Activated naive CD4-positive, alpha-beta T cell treated with anti-CD3 and anti-CD28 coated beads for 36 hours (primary cell): ENCODE measurements at regions not wholly inside any gene's neighbourhood (a gene's known extent, or its start where the extent isn't known, plus 50 kb on each side); places are given as distances from the start of the nearest gene placed in this dataset.

Experiments
- CTCF ChIA-PET: fragments of 350-600 bp; sonication (Branson Sonifier 250); formaldehyde crosslinking; loops from one replicate; lab custom pipeline; 2021; ENCODE audit warnings: antibody characterized with exemption; lab: Charles Lee
- DNase-seq: peaks from one replicate; pipeline ENCODE4 v3.0.0-alpha.2; 2020
- H3K27ac Mint-ChIP-seq: one replicate; pipeline ENCODE4 v1.8.0; 2021; ENCODE audit warnings: mild to moderate bottlenecking, mixed read lengths
- H3K27me3 Mint-ChIP-seq: one replicate; pipeline ENCODE4 v1.8.0; 2021; ENCODE audit warnings: low read depth, mixed read lengths
- H3K36me3 Mint-ChIP-seq: one replicate; pipeline ENCODE4 v1.8.0; 2021; ENCODE audit warnings: low read depth, mixed read lengths
- H3K4me1 Mint-ChIP-seq: one replicate; pipeline ENCODE4 v1.8.0; 2021; ENCODE audit warnings: low read depth, mixed read lengths
- H3K4me3 Mint-ChIP-seq: one replicate; pipeline ENCODE4 v1.8.0; 2021; ENCODE audit warnings: mild to moderate bottlenecking, moderate library complexity, mixed read lengths
- H3K9me3 Mint-ChIP-seq: one replicate; pipeline ENCODE4 v1.8.0; 2021; ENCODE audit warnings: mixed read lengths
- intact Hi-C: fragments of 100-400 bp; cut with micrococcal nuclease; formaldehyde crosslinking; loops from one replicate; pipeline ENCODE4 v1.15.1; 2023

- Mint-ChIP-seq H3K4me3 (no peak overlapping the region), H3K36me3 (no peaks in the 10 kb centered on the region), H3K27me3 (no peaks in the 10 kb centered on the region), H3K9me3 (peaks cover 21% of the 10 kb centered on the region), H3K27ac (no peak overlapping the region), H3K4me1 (no peaks in the 10 kb centered on the region)
- intact Hi-C loops: loop anchor here (5.0 kb wide), 1 partner anchor 99 kb away; no protein-coding TSS in a partner anchor
- no peak for DNase-seq
- CTCF ChIA-PET: no interaction called here
These were observed 421.4 kb upstream of the SALL3 start for GRCh38 chr18:78558101-78558810.

- CTCF ChIA-PET: no interaction called here
- no peak for DNase-seq
- Mint-ChIP-seq H3K4me1 (no peaks in the 10 kb centered on the region), H3K36me3 (no peaks in the 10 kb centered on the region), H3K27me3 (no peaks in the 10 kb centered on the region), H3K4me3 (no peak overlapping the region), H3K27ac (no peak overlapping the region), H3K9me3 (peaks cover 21% of the 10 kb centered on the region)
- intact Hi-C loops: loop anchor here (5.0 kb wide), 1 partner anchor 98 kb away; no protein-coding TSS in a partner anchor
These were observed 420.7 kb upstream of the SALL3 start for GRCh38 chr18:78558948-78559347.

- CTCF ChIA-PET: no interaction called here
- no peaks in the 10 kb centered on the region for H3K36me3 Mint-ChIP-seq
These were observed 420.0 kb upstream of the SALL3 start for GRCh38 chr18:78559584-78559983.

GRCh38 chr18:78561757-78562510, 417.7 kb upstream of the SALL3 start:
- peaks cover 4% of the 10 kb centered on the region for H3K27me3 Mint-ChIP-seq
- no peak overlapping the region for H3K27ac Mint-ChIP-seq
- DNase-seq: no peak
- CTCF ChIA-PET: no interaction called here
- H3K36me3 Mint-ChIP-seq: no peaks in the 10 kb centered on the region
- H3K4me3 Mint-ChIP-seq: no peak overlapping the region
- intact Hi-C loops: no loop called here
- no peaks in the 10 kb centered on the region for H3K4me1 Mint-ChIP-seq
- H3K9me3 Mint-ChIP-seq: peaks cover 1% of the 10 kb centered on the region

More at GRCh38 chr18:78559584-78559983, 420.0 kb upstream of the SALL3 start:
- peaks cover 17% of the 10 kb centered on the region for H3K9me3 Mint-ChIP-seq
- H3K27ac Mint-ChIP-seq: no peak overlapping the region
- DNase-seq: no peak
- no peaks in the 10 kb centered on the region for H3K4me1 Mint-ChIP-seq
- intact Hi-C loops: loop anchor here (5.0 kb wide), 1 partner anchor 98 kb away; no protein-coding TSS in a partner anchor
- no peaks in the 10 kb centered on the region for H3K27me3 Mint-ChIP-seq
- H3K4me3 Mint-ChIP-seq: no peak overlapping the region

- no peak overlapping the region for H3K4me3 Mint-ChIP-seq
- no peaks in the 10 kb centered on the region for H3K36me3 Mint-ChIP-seq
- H3K9me3 Mint-ChIP-seq: peaks cover 4% of the 10 kb centered on the region
- DNase-seq: no peak
- H3K27me3 Mint-ChIP-seq: peaks cover 4% of the 10 kb centered on the region
- intact Hi-C loops: no loop called here
- no peaks in the 10 kb centered on the region for H3K4me1 Mint-ChIP-seq
- H3K27ac Mint-ChIP-seq: no peak overlapping the region
- CTCF ChIA-PET: no interaction called here
These were observed 417.1 kb upstream of the SALL3 start for GRCh38 chr18:78562531-78562961.

GRCh38 chr18:78563110-78563509, 416.5 kb upstream of the SALL3 start:
- peaks cover 4% of the 10 kb centered on the region for H3K27me3 Mint-ChIP-seq

GRCh38 chr18:78564030-78564429, 415.6 kb upstream of the SALL3 start:
- intact Hi-C loops: no loop called here

More at GRCh38 chr18:78563110-78563509, 416.5 kb upstream of the SALL3 start:
- Mint-ChIP-seq H3K4me1 (no peaks in the 10 kb centered on the region), H3K27ac (no peak overlapping the region), H3K36me3 (no peaks in the 10 kb centered on the region), H3K4me3 (no peak overlapping the region), H3K9me3 (peaks cover 4% of the 10 kb centered on the region)
- CTCF ChIA-PET: no interaction called here
- intact Hi-C loops: no loop called here
- DNase-seq: no peak

GRCh38 chr18:78564518-78564917, 415.1 kb upstream of the SALL3 start:
- CTCF ChIA-PET: no interaction called here
- H3K36me3 Mint-ChIP-seq: no peaks in the 10 kb centered on the region
- no peak overlapping the region for H3K4me3 Mint-ChIP-seq
- H3K27ac Mint-ChIP-seq: no peak overlapping the region
- H3K9me3 Mint-ChIP-seq: peaks cover 10% of the 10 kb centered on the region
- intact Hi-C loops: no loop called here
- no peak for DNase-seq
- no peaks in the 10 kb centered on the region for H3K4me1 Mint-ChIP-seq
- peaks cover 4% of the 10 kb centered on the region for H3K27me3 Mint-ChIP-seq

More at GRCh38 chr18:78564030-78564429, 415.6 kb upstream of the SALL3 start:
- H3K9me3 Mint-ChIP-seq: peaks cover 10% of the 10 kb centered on the region
- no peak overlapping the region for H3K27ac Mint-ChIP-seq
- peaks cover 4% of the 10 kb centered on the region for H3K27me3 Mint-ChIP-seq
- no peaks in the 10 kb centered on the region for H3K4me1 Mint-ChIP-seq
- H3K36me3 Mint-ChIP-seq: no peaks in the 10 kb centered on the region
- CTCF ChIA-PET: no interaction called here
- no peak for DNase-seq
- no peak overlapping the region for H3K4me3 Mint-ChIP-seq

GRCh38 chr18:78565240-78565639, 414.4 kb upstream of the SALL3 start:
- peaks cover 4% of the 10 kb centered on the region for H3K27me3 Mint-ChIP-seq
- no peaks in the 10 kb centered on the region for H3K36me3 Mint-ChIP-seq

GRCh38 chr18:78566065-78566464, 413.6 kb upstream of the SALL3 start:
- no peak for DNase-seq
- no peak overlapping the region for H3K27ac Mint-ChIP-seq
- intact Hi-C loops: no loop called here
- peaks cover 13% of the 10 kb centered on the region for H3K9me3 Mint-ChIP-seq
- no peak overlapping the region for H3K4me3 Mint-ChIP-seq
- H3K4me1 Mint-ChIP-seq: no peaks in the 10 kb centered on the region
- CTCF ChIA-PET: no interaction called here
- no peaks in the 10 kb centered on the region for H3K36me3 Mint-ChIP-seq
- peaks cover 4% of the 10 kb centered on the region for H3K27me3 Mint-ChIP-seq

More at GRCh38 chr18:78565240-78565639, 414.4 kb upstream of the SALL3 start:
- H3K4me1 Mint-ChIP-seq: no peaks in the 10 kb centered on the region
- no peak overlapping the region for H3K27ac Mint-ChIP-seq
- no peak for DNase-seq
- H3K4me3 Mint-ChIP-seq: no peak overlapping the region
- CTCF ChIA-PET: no interaction called here
- H3K9me3 Mint-ChIP-seq: peaks cover 11% of the 10 kb centered on the region
- intact Hi-C loops: no loop called here

- no peaks in the 10 kb centered on the region for H3K4me1 Mint-ChIP-seq
- peaks cover 4% of the 10 kb centered on the region for H3K27me3 Mint-ChIP-seq
- CTCF ChIA-PET: no interaction called here
- H3K36me3 Mint-ChIP-seq: no peaks in the 10 kb centered on the region
- H3K27ac Mint-ChIP-seq: no peak overlapping the region
- DNase-seq: no peak
- no peak overlapping the region for H3K4me3 Mint-ChIP-seq
- intact Hi-C loops: no loop called here
- peaks cover 16% of the 10 kb centered on the region for H3K9me3 Mint-ChIP-seq
These were observed 412.9 kb upstream of the SALL3 start for GRCh38 chr18:78566720-78567119.

- no peak for DNase-seq
- Mint-ChIP-seq H3K27me3 (no peaks in the 10 kb centered on the region), H3K9me3 (peaks cover 32% of the 10 kb centered on the region), H3K27ac (no peak overlapping the region), H3K36me3 (no peaks in the 10 kb centered on the region), H3K4me3 (no peak overlapping the region), H3K4me1 (no peaks in the 10 kb centered on the region)
- CTCF ChIA-PET: no interaction called here
- intact Hi-C loops: no loop called here
These were observed 408.4 kb upstream of the SALL3 start for GRCh38 chr18:78571063-78571785.
